HEK293 (cell line): ENCODE measurements at regions not wholly inside any gene's neighbourhood (a gene's known extent, or its start where the extent isn't known, plus 50 kb on each side); places are given as distances from the start of the nearest gene placed in this dataset.

Source experiments
- SETDB1 ChIP-seq: IDR thresholded peaks from one replicate; pipeline ENCODE4 v1.6.1; 2017; ENCODE audit warnings: mild to moderate bottlenecking, low read length, moderate library complexity, mixed read lengths; ENCODE audit not compliant: insufficient read length
- ZNF549 ChIP-seq: fragments of 450-650 bp; IDR thresholded peaks from 2 replicates; pipeline ENCODE4 v1.5.1; 2018; ENCODE audit warnings: missing biosample characterization, missing genetic modification characterization, mild to moderate bottlenecking, inconsistent platforms, moderate library complexity
- TF ChIP-seq, protein P1 (sequence below): fragments of 450-650 bp; formaldehyde crosslinking; IDR thresholded peaks from 2 replicates; pipeline ENCODE4 v1.5.1; 2016; ENCODE audit warnings: missing biosample characterization, missing genetic modification characterization
- TF ChIP-seq, protein P2 (sequence below): sonication (generic); formaldehyde crosslinking; IDR thresholded peaks from 2 replicates; pipeline ENCODE4 v1.8.1; 2022; ENCODE audit warnings: mild to moderate bottlenecking, moderate library complexity, missing genetic modification reagents

DNA sequence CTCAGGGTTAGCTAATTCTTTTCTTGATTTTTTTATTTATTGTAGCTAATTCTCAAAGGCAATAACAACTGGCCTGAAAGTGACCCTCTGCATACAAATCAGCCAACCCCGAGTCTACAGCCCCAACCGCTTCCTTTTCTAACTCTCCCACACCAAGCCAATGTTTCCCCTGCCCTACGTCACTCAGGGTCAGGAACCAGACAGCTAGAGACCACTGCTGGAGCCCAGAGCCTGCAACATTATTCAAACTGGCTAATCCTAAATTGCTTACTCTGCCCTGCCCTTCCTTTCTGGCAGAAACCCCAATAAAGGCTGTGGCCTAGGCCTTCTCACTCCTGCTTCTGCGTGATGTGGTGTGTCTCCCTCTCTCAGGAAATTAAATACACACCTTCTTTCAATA is 320.7 kb downstream of the CBLN4 start:
- TF ChIP-seq SETDB1 (no peak), ZNF549 (no peak)
- TF ChIP-seq, protein P1, sequence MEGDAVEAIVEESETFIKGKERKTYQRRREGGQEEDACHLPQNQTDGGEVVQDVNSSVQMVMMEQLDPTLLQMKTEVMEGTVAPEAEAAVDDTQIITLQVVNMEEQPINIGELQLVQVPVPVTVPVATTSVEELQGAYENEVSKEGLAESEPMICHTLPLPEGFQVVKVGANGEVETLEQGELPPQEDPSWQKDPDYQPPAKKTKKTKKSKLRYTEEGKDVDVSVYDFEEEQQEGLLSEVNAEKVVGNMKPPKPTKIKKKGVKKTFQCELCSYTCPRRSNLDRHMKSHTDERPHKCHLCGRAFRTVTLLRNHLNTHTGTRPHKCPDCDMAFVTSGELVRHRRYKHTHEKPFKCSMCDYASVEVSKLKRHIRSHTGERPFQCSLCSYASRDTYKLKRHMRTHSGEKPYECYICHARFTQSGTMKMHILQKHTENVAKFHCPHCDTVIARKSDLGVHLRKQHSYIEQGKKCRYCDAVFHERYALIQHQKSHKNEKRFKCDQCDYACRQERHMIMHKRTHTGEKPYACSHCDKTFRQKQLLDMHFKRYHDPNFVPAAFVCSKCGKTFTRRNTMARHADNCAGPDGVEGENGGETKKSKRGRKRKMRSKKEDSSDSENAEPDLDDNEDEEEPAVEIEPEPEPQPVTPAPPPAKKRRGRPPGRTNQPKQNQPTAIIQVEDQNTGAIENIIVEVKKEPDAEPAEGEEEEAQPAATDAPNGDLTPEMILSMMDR (tag by site-specific recombination), result no peak
- TF ChIP-seq, protein P2, sequence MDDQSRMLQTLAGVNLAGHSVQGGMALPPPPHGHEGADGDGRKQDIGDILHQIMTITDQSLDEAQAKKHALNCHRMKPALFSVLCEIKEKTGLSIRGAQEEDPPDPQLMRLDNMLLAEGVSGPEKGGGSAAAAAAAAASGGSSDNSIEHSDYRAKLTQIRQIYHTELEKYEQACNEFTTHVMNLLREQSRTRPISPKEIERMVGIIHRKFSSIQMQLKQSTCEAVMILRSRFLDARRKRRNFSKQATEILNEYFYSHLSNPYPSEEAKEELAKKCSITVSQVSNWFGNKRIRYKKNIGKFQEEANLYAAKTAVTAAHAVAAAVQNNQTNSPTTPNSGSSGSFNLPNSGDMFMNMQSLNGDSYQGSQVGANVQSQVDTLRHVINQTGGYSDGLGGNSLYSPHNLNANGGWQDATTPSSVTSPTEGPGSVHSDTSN (CRISPR knock-in tag), result no peak
